ENCODE measurements at regions not wholly inside any gene's neighbourhood (a gene's known extent, or its start where the extent isn't known, plus 50 kb on each side); places are given as distances from the start of the nearest gene placed in this dataset.

- peaks cover 24% of the 10 kb centered on the region for H3K4me1 ChIP-seq (ENCODE audit: insufficient read depth, low read length, poor library complexity, severe bottlenecking)
- H3K4me3 ChIP-seq (ENCODE audit: low read length, poor library complexity, severe bottlenecking), result no peak overlapping the region
- no peaks in the 10 kb centered on the region for H3K9me3 ChIP-seq (ENCODE audit: insufficient read depth, low read depth, low read length)
- no peak for TF ChIP-seq EZH2phosphoT487 (IDR thresholded peaks at IDR 0.05; ENCODE audit: borderline replicate concordance)
- no peak for TF ChIP-seq CTCF (conservative IDR thresholded peaks at IDR 0.05; ENCODE audit: low read length)
- H2AFZ ChIP-seq (ENCODE audit: low read length), result no peak overlapping the region
- no peaks in the 10 kb centered on the region for H3K27me3 ChIP-seq (ENCODE audit: insufficient read depth, low read length, poor library complexity, severe bottlenecking)
- no peak overlapping the region for H3K9ac ChIP-seq (ENCODE audit: low read depth, low read length, poor library complexity, severe bottlenecking)
- no peaks in the 10 kb centered on the region for H3F3A ChIP-seq (ENCODE audit: low read depth)
- H3K79me2 ChIP-seq (ENCODE audit: insufficient read depth, low read length), result no peaks in the 10 kb centered on the region
- H4K20me1 ChIP-seq (ENCODE audit: insufficient read depth, low read length, poor library complexity, severe bottlenecking), result no peaks in the 10 kb centered on the region
- no peak overlapping the region for H3K4me2 ChIP-seq (ENCODE audit: low read depth, low read length, poor library complexity, severe bottlenecking)
- no peaks in the 10 kb centered on the region for H3K9me2 ChIP-seq (replicated peaks; ENCODE audit: low read depth, low read length)
- H3K36me3 ChIP-seq (ENCODE audit: insufficient read depth, low read length), result no peaks in the 10 kb centered on the region
Measured at GRCh38 chr9:95763983-95764382, 111.5 kb upstream of the ERCC6L2 start.

- H3K9me3 ChIP-seq (ENCODE audit: insufficient read depth, low read depth, low read length), result no peaks in the 10 kb centered on the region
Measured at GRCh38 chr9:95763006-95763405, 112.5 kb upstream of the ERCC6L2 start.

GRCh38 chr9:95762322-95762721 is 113.2 kb upstream of the ERCC6L2 start:
- Histone ChIP-seq H3K36me3 (ENCODE audit: insufficient read depth, low read length) (no peaks in the 10 kb centered on the region), H3F3A (ENCODE audit: low read depth) (no peaks in the 10 kb centered on the region), H3K4me2 (ENCODE audit: low read depth, low read length, poor library complexity, severe bottlenecking) (no peak overlapping the region), H3K9ac (ENCODE audit: low read depth, low read length, poor library complexity, severe bottlenecking) (no peak overlapping the region), H3K79me2 (ENCODE audit: insufficient read depth, low read length) (no peaks in the 10 kb centered on the region), H3K27me3 (ENCODE audit: insufficient read depth, low read length, poor library complexity, severe bottlenecking) (no peaks in the 10 kb centered on the region), H4K20me1 (ENCODE audit: insufficient read depth, low read length, poor library complexity, severe bottlenecking) (no peaks in the 10 kb centered on the region), H3K9me3 (ENCODE audit: insufficient read depth, low read depth, low read length) (no peaks in the 10 kb centered on the region), H3K9me2 (replicated peaks; ENCODE audit: low read depth, low read length) (no peaks in the 10 kb centered on the region), H3K4me1 (ENCODE audit: insufficient read depth, low read length, poor library complexity, severe bottlenecking) (peaks cover 25% of the 10 kb centered on the region), H2AFZ (ENCODE audit: low read length) (no peak overlapping the region), H3K4me3 (ENCODE audit: low read length, poor library complexity, severe bottlenecking) (no peak overlapping the region)
- no peak for TF ChIP-seq CTCF (conservative IDR thresholded peaks at IDR 0.05; ENCODE audit: low read length)
- no peak for TF ChIP-seq EZH2phosphoT487 (IDR thresholded peaks at IDR 0.05; ENCODE audit: borderline replicate concordance)

More at GRCh38 chr9:95763006-95763405, 112.5 kb upstream of the ERCC6L2 start:
- Histone ChIP-seq H3K4me1 (ENCODE audit: insufficient read depth, low read length, poor library complexity, severe bottlenecking) (peaks cover 24% of the 10 kb centered on the region), H3F3A (ENCODE audit: low read depth) (no peaks in the 10 kb centered on the region), H3K9ac (ENCODE audit: low read depth, low read length, poor library complexity, severe bottlenecking) (no peak overlapping the region), H3K4me2 (ENCODE audit: low read depth, low read length, poor library complexity, severe bottlenecking) (no peak overlapping the region), H3K9me2 (replicated peaks; ENCODE audit: low read depth, low read length) (no peaks in the 10 kb centered on the region), H2AFZ (ENCODE audit: low read length) (no peak overlapping the region), H3K79me2 (ENCODE audit: insufficient read depth, low read length) (no peaks in the 10 kb centered on the region), H3K27me3 (ENCODE audit: insufficient read depth, low read length, poor library complexity, severe bottlenecking) (no peaks in the 10 kb centered on the region), H3K4me3 (ENCODE audit: low read length, poor library complexity, severe bottlenecking) (no peak overlapping the region), H4K20me1 (ENCODE audit: insufficient read depth, low read length, poor library complexity, severe bottlenecking) (no peaks in the 10 kb centered on the region), H3K36me3 (ENCODE audit: insufficient read depth, low read length) (no peaks in the 10 kb centered on the region)
- TF ChIP-seq EZH2phosphoT487 (IDR thresholded peaks at IDR 0.05; ENCODE audit: borderline replicate concordance) (no peak), CTCF (conservative IDR thresholded peaks at IDR 0.05; ENCODE audit: low read length) (no peak)
